T-cell (primary cell): ENCODE measurements at regions not wholly inside any gene's neighbourhood (a gene's known extent, or its start where the extent isn't known, plus 50 kb on each side); places are given as distances from the start of the nearest gene placed in this dataset.
"Not testable (repeated sequence)": the region's sequence is repeated elsewhere in the genome, so short reads cannot be mapped to it uniquely, and the experiment has no call there.

Source experiments
- ATAC-seq, 4 experiments: fragments of 200-7000 bp in 3 of 4; fragments of 150-1000 bp in 1 of 4; cut with Tn5 transposase; replicated peaks in 1 of 4; 1 replicate in 3 of 4; 2 replicates in 1 of 4; pipeline ENCODE4 v1.10.0; 2021; ENCODE audit warnings: moderate library complexity in 3 of 4, mild to moderate bottlenecking in 2 of 4, moderate number of reproducible peaks in 1 of 4
- CTCF ChIA-PET, 2 donors: fragments of 300-600 bp; sonication (Branson Sonifier 250); formaldehyde crosslinking; loops; one replicate each; lab custom pipeline; 2022; ENCODE audit warnings: antibody characterized with exemption in 2 of 2; lab: Charles Lee
- POLR2A ChIA-PET, 2 donors: fragments of 300-600 bp; sonication (Branson Sonifier 250); formaldehyde crosslinking; loops; one replicate each; lab custom pipeline; 2022; ENCODE audit warnings: antibody characterized with exemption in 2 of 2; lab: Charles Lee
- DNase-seq, 35 experiments: peaks; one replicate each; pipeline versions ENCODE4 v3.0.0 to v3.0.0-alpha.2; 2013 to 2023
- H3K27ac ChIP-seq: one replicate; pipeline ENCODE4 v1.5.1; 2013; ENCODE audit warnings: low read length
- H3K27me3 ChIP-seq, 2 experiments: replicated peaks in 1 of 2; 1 replicate in 1 of 2; 2 replicates in 1 of 2; pipeline versions ENCODE4 v1.6.1 to v1.7.0; 2013; ENCODE audit warnings: low read length in 1 of 2, mixed read lengths in 1 of 2; ENCODE audit not compliant: control insufficient read depth in 2 of 2, insufficient read depth in 2 of 2; ENCODE audit errors: extremely low read depth in 1 of 2
- H3K36me3 ChIP-seq, 2 donors: 1 replicate in 1 of 2; 2 replicates in 1 of 2; pipeline versions ENCODE4 v1.6.1 to v1.7.0; 2013; ENCODE audit warnings: low read length in 1 of 2; ENCODE audit not compliant: control insufficient read depth in 2 of 2, insufficient read depth in 1 of 2; ENCODE audit errors: extremely low read depth in 1 of 2
- H3K4me1 ChIP-seq, 2 experiments: 1 replicate in 1 of 2; 2 replicates in 1 of 2; pipeline versions ENCODE4 v1.6.1 to v1.7.0; 2013; ENCODE audit warnings: low read length in 2 of 2, mixed read lengths in 1 of 2; ENCODE audit not compliant: insufficient read depth in 2 of 2, control insufficient read depth in 1 of 2; ENCODE audit errors: extremely low read depth in 1 of 2
- H3K4me3 ChIP-seq, 2 donors: 1 replicate in 1 of 2; 2 replicates in 1 of 2; pipeline versions ENCODE4 v1.5.1 to v1.7.0; 2013; ENCODE audit warnings: mild to moderate bottlenecking in 2 of 2, low read length in 1 of 2, moderate library complexity in 1 of 2; ENCODE audit not compliant: control insufficient read depth in 1 of 2; ENCODE audit errors: extremely low read depth in 1 of 2
- H3K9me3 ChIP-seq: 2 replicates; pipeline ENCODE4 v1.7.0; 2013
- H3K27ac Mint-ChIP-seq, 2 donors: one replicate each; pipeline ENCODE4 v1.8.0; 2020 to 2021; ENCODE audit warnings: mild to moderate bottlenecking in 2 of 2, mixed read lengths in 2 of 2
- H3K27me3 Mint-ChIP-seq, 2 donors: one replicate each; pipeline ENCODE4 v1.8.0; 2021 to 2022; ENCODE audit warnings: mixed read lengths in 2 of 2
- H3K36me3 Mint-ChIP-seq: one replicate; pipeline ENCODE4 v1.8.0; 2021; ENCODE audit warnings: mixed read lengths
- H3K4me1 Mint-ChIP-seq, 3 donors: one replicate each; pipeline ENCODE4 v1.8.0; 2020 to 2022; ENCODE audit warnings: mixed read lengths in 3 of 3, mild to moderate bottlenecking in 1 of 3
- H3K4me3 Mint-ChIP-seq, 3 donors: one replicate each; pipeline ENCODE4 v1.8.0; 2020 to 2022; ENCODE audit warnings: mild to moderate bottlenecking in 3 of 3, mixed read lengths in 3 of 3, moderate library complexity in 3 of 3
- H3K9me3 Mint-ChIP-seq, 3 donors: one replicate each; pipeline ENCODE4 v1.8.0; 2020 to 2022; ENCODE audit warnings: mixed read lengths in 3 of 3
- WGBS: methylation state at CpG from one replicate; pipeline ENCODE4 v1.1.5; 2013; ENCODE audit warnings: missing lambda C conversion rate; ENCODE audit not compliant: insufficient coverage; 5-methylcytosine and 5-hydroxymethylcytosine counted together

DNA sequence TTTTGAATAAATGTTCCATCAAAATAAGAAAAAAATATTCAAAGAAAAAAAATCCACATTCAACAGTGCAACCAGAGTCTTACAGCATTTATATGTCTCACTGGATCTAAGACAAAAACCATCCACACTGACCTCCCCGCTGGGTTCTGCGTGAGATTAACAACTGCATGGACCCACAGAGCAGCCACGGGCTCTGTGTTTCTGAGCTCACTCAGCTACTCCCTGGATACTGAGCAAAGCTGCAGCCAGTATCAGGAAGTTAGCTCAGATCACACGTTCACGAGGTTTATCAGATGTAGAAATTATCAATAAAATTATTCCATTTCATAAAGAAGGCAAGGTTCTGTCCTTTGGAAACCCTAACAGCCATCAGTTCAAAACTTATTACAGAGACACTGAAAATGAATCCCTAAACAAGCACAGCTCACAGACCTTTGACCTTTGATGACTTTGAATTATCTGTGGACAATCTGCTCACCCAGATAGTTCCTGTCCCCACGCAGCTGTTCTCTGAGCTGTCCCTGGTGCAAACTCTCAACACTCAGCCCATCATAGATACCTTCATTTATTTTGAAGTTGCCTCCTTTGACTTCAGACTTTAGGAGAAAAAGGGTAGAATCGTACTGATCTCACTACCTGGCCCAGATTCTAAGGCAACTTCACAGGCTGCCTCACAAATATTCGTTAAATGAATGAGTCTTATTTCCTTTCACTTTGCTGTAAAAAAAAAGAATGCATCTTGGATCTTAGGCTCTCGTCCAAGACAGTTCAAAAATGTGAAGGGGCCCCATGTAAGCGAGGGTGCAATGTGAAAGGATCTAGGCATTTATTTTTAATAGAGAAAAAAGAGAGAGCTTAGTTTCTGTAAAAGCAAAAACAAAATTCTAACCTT lies 67.7 kb upstream of the SVIL start:
- Histone ChIP-seq H3K4me3 (no peak overlapping the region), H3K4me1 (peaks cover 9 to 15% of the 10 kb centered on the region in 2 experiments), H3K27me3 (no peaks in the 10 kb centered on the region), H3K27ac (peak overlapping the region; percentile 51), H3K36me3 (no peaks in the 10 kb centered on the region), H3K9me3 (no peaks in the 10 kb centered on the region)
- ATAC-seq (peak; percentile 50 to 76 (median 60)), DNase-seq (peak in 1 of 35 experiments; percentile 21)
- Mint-ChIP-seq H3K4me1 (peaks cover 53 to 66% (median 54%) of the 10 kb centered on the region in 3 donors), H3K27ac (peak overlapping the region; percentile 79 to 94), H3K27me3 (no peaks in the 10 kb centered on the region), H3K4me3 (peak overlapping the region; percentile 62 to 67 (median 63)), H3K9me3 (peaks cover 0 to 8% (median 0%) of the 10 kb centered on the region in 3 donors), H3K36me3 (peaks cover 10% of the 10 kb centered on the region)
- WGBS = 31% methylated on average over 4 of the region's 10 CpGs
- CTCF ChIA-PET = interaction anchor here in 1 of 2 donors (0.6 to 1.6 kb wide), 3 partner anchors 10 to 192 kb away, joined by 3 to 4 read pairs (median 3); no protein-coding TSS in a partner anchor
- POLR2A ChIA-PET = interaction anchor here in 1 of 2 donors (0.7 kb wide), 1 partner anchor 32 kb away, joined by 4 read pairs; no protein-coding TSS in a partner anchor

DNA sequence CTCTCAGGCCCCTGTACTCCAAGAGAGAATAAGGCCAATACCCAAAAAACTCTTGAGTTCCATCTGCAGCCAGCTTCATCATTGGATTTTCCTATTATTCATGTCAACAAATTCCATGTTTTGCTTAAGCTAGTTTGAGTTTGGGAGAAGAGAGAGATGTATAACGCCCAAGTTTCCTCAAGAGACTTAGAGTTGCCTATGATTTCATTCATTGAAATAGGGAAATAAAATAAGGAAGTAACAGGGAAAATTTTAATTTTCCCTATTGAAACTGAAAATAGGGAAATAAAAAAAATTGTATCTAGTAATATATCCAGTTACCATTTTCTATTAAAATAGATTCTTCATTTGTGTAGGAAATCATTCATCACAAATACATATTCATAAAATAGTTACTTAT lies 66.5 kb upstream of the SVIL start:
- Mint-ChIP-seq H3K27me3 (no peaks in the 10 kb centered on the region), H3K4me3 (no peak overlapping the region), H3K27ac (no peak overlapping the region), H3K36me3 (peaks cover under 1% of the 10 kb centered on the region), H3K4me1 (peaks cover 43 to 56% (median 45%) of the 10 kb centered on the region in 3 donors), H3K9me3 (peaks cover 0 to 5% (median 0%) of the 10 kb centered on the region in 3 donors)
- WGBS = no CpG with 5 or more reads among the region's 1 CpG
- POLR2A ChIA-PET = no interaction called here
- no peaks in the 10 kb centered on the region for H3K9me3 ChIP-seq
- ATAC-seq (no peak), DNase-seq (no peak)
- H3K4me3 ChIP-seq = no peak overlapping the region
- no peaks in the 10 kb centered on the region for H3K36me3 ChIP-seq
- no peak overlapping the region for H3K27ac ChIP-seq
- peaks cover 9 to 15% of the 10 kb centered on the region in 2 experiments for H3K4me1 ChIP-seq
- no peaks in the 10 kb centered on the region for H3K27me3 ChIP-seq
- CTCF ChIA-PET = no interaction called here

DNA sequence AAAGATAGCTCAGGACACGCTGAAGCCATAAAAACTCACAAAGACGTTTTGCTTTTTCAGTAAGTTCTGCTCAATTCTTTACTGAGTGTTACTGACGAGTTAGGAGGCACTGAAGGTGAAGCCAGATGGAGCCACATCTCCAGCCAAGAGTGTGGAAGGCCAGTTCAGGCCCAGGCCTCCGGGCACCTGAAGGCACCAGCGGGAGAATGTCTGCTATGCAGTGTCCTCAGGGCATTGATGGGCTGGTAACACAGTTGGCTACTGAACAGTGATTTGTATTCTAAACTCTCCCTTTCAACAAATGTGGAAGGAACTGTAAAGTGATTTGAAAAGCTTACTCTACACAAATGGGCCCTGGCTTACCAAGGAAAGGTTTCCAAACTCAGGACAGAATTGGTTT lies 64.8 kb upstream of the SVIL start:
- Mint-ChIP-seq H3K4me3 (no peak overlapping the region), H3K27ac (no peak overlapping the region), H3K27me3 (no peaks in the 10 kb centered on the region), H3K36me3 (peaks cover 4% of the 10 kb centered on the region), H3K4me1 (peaks cover 37 to 54% (median 39%) of the 10 kb centered on the region in 3 donors), H3K9me3 (no peaks in the 10 kb centered on the region)
- H3K27me3 ChIP-seq = no peaks in the 10 kb centered on the region
- peaks cover 9 to 15% of the 10 kb centered on the region in 2 experiments for H3K4me1 ChIP-seq
- no peak overlapping the region for H3K4me3 ChIP-seq
- no peak for DNase-seq
- ATAC-seq = no peak
- no peaks in the 10 kb centered on the region for H3K9me3 ChIP-seq
- H3K36me3 ChIP-seq = no peaks in the 10 kb centered on the region
- CTCF ChIA-PET = interaction anchor here (0.6 kb wide), 2 partner anchors 19 to 112 kb away, joined by 3 read pairs; no protein-coding TSS in a partner anchor
- POLR2A ChIA-PET = interaction anchor here in 1 of 2 donors (1.1 kb wide), 1 partner anchor 141 kb away, joined by 3 read pairs; no protein-coding TSS in a partner anchor
- 74% methylated on average over 4 of the region's 5 CpGs for WGBS
- H3K27ac ChIP-seq = no peak overlapping the region

DNA sequence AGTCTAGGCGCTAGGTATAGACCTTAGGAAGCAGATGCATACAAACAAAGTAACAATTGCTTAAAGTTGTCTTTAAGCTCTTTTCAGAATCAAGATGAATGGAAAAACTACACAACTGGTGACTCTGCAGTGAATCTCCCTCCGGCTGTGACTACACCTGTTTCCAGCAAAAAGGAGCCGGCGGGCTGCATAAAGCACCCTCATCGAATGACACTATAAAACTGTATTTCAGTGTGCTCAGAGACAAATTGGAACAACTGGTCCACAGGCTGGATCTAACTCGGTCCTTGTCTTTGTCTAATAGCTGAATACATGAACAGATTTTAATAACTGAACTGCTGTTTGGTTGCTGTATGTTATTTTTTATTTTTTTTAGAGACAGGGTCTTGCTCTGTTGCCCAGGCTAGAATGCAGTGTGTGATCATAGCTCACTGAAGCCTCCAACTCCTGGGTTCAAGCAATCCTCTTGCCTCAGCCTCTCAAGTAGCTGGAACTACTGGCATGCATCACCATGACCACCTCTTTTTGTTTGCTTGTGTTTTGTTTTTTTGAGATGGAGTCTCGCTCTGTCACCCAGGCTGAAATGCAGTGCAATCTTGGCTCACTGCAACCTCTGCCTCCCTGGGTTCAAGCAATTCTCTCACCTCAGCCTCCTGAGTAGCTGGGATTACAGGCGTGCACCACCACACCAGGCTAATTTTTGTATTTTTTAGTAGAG lies 64.2 kb upstream of the SVIL start:
- Histone ChIP-seq H3K4me1 (peaks cover 9 to 13% of the 10 kb centered on the region in 2 experiments), H3K36me3 (no peaks in the 10 kb centered on the region), H3K27ac (no peak overlapping the region), H3K4me3 (no peak overlapping the region), H3K27me3 (no peaks in the 10 kb centered on the region), H3K9me3 (no peaks in the 10 kb centered on the region)
- Mint-ChIP-seq H3K27me3 (no peaks in the 10 kb centered on the region), H3K9me3 (no peaks in the 10 kb centered on the region), H3K4me3 (no peak overlapping the region), H3K36me3 (peaks cover 4% of the 10 kb centered on the region), H3K27ac (no peak overlapping the region), H3K4me1 (peaks cover 32 to 47% (median 32%) of the 10 kb centered on the region in 3 donors)
- ChIA-PET POLR2A (interaction anchor here in 1 of 2 donors (1.1 kb wide), 1 partner anchor 142 kb away, joined by 3 read pairs; no protein-coding TSS in a partner anchor), CTCF (interaction anchor here in 1 of 2 donors (0.6 kb wide), 1 partner anchor 111 kb away, joined by 3 read pairs; no protein-coding TSS in a partner anchor)
- 100% methylated on average over 1 of the region's 8 CpGs for WGBS
- DNase-seq = no peak
- no peak for ATAC-seq

DNA sequence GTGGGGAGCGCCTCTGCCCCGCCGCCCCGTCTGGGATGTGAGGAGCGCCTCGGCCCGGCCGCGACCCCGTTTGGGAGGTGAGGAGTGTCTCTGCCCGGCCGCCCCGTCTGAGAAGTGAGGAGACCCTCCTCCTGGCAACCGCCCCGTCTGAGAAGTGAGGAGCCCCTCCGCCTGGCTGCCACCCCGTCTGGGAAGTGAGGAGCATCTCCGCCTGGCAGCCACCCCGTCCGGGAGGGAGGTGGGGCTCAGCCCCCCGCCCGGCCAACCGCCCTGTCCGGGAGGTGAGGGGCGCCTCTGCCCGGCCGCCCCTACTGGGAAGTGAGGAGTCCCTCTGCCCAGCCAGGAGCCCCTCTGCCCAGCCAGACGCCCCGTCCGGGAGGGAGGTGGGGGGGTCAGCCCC lies 61.8 kb upstream of the SVIL start:
- H3K27me3 ChIP-seq, DNase-seq, H3K4me1 ChIP-seq, H3K36me3 ChIP-seq, CTCF ChIA-PET, H3K9me3 Mint-ChIP-seq, H3K4me3 Mint-ChIP-seq, H3K27me3 Mint-ChIP-seq, H3K27ac Mint-ChIP-seq, H3K27ac ChIP-seq, H3K36me3 Mint-ChIP-seq, ATAC-seq, POLR2A ChIA-PET, H3K9me3 ChIP-seq, H3K4me3 ChIP-seq: not testable (repeated sequence)
- H3K4me1 Mint-ChIP-seq = peaks cover 23 to 43% (median 35%) of the 10 kb centered on the region in 3 donors
- WGBS = 92% methylated on average over 8 of the region's 30 CpGs

DNA sequence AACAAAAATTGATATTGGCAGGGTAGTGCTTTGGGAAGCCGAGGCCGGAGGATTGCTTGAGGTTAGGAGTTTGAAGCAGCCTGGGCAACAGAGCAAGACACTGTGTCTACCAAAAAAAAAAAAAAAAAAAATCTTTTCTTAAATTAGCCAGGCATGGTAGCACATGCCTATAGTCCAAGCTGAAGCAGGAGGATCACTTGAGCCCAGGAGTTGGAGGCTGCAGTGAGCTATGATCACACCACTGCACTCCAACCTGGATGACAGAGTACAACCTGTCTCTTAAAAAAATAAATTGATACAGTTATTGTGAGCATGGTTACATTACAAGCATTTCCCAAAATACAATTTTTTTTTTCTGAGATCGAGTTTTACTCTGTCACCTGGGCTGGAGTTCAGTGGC lies 59.4 kb upstream of the SVIL start:
- peaks cover 22 to 36% (median 28%) of the 10 kb centered on the region in 3 donors for H3K4me1 Mint-ChIP-seq

More for the DNA sequence above, 59.4 kb upstream of the SVIL start:
- WGBS = 67% methylated on average over 1 of the region's 3 CpGs
- Histone ChIP-seq H3K9me3 (no peaks in the 10 kb centered on the region), H3K27me3 (no peaks in the 10 kb centered on the region), H3K27ac (no peak overlapping the region), H3K4me1 (peaks cover 3% of the 10 kb centered on the region in 2 experiments), H3K36me3 (no peaks in the 10 kb centered on the region), H3K4me3 (no peak overlapping the region)
- POLR2A ChIA-PET = no interaction called here
- Mint-ChIP-seq H3K36me3 (peaks cover 6% of the 10 kb centered on the region), H3K27me3 (no peaks in the 10 kb centered on the region), H3K4me3 (no peak overlapping the region), H3K9me3 (no peaks in the 10 kb centered on the region), H3K27ac (no peak overlapping the region)
- no peak for ATAC-seq
- DNase-seq = no peak
- CTCF ChIA-PET = no interaction called here
